ENCODE measurements at regions not wholly inside any gene's neighbourhood (a gene's known extent, or its start where the extent isn't known, plus 50 kb on each side); places are given as distances from the start of the nearest gene placed in this dataset.

GRCh38 chr4:57774171-57774570 is 664.0 kb upstream of the IGFBP7 start:
- Histone ChIP-seq H3K9me3 (peaks cover 0 to 3% (median 0%) of the 10 kb centered on the region in 12 donors), H3K4me1 (no peaks in the 10 kb centered on the region), H3K4me3 (no peak overlapping the region), H3K36me3 (no peaks in the 10 kb centered on the region), H3K27me3 (no peaks in the 10 kb centered on the region), H3K27ac (no peak overlapping the region)
- intact Hi-C loops (cut with DNase I): no loop called here
- ATAC-seq (no peak), DNase-seq (no peak)
- TF ChIP-seq CTCF (IDR thresholded peaks at IDR 0.05) (no peak), POLR2A (IDR thresholded peaks at IDR 0.05) (no peak)

- no peak for TF ChIP-seq POLR2A (IDR thresholded peaks at IDR 0.05)
- TF ChIP-seq CTCF (IDR thresholded peaks at IDR 0.05): no peak
- no peak overlapping the region for H3K27ac ChIP-seq
- intact Hi-C loops (cut with DNase I): no loop called here
- H3K4me3 ChIP-seq: no peak overlapping the region
- DNase-seq (no peak), ATAC-seq (no peak)
- WGBS, 4 donors: 22 to 45% (median 27%) methylated on average over 1 of the region's 1 CpG
- no peaks in the 10 kb centered on the region for H3K36me3 ChIP-seq
- peaks cover 0 to 4% (median 0%) of the 10 kb centered on the region in 12 donors for H3K9me3 ChIP-seq
- no peaks in the 10 kb centered on the region for H3K27me3 ChIP-seq
- no peaks in the 10 kb centered on the region for H3K4me1 ChIP-seq
Observed at GRCh38 chr4:57766341-57766740, 656.2 kb upstream of the IGFBP7 start.

- Histone ChIP-seq H3K4me3 (no peak overlapping the region), H3K36me3 (no peaks in the 10 kb centered on the region), H3K4me1 (no peaks in the 10 kb centered on the region), H3K27ac (no peak overlapping the region), H3K9me3 (peaks cover 0 to 4% (median 0%) of the 10 kb centered on the region in 12 donors), H3K27me3 (no peaks in the 10 kb centered on the region)
- TF ChIP-seq CTCF (IDR thresholded peaks at IDR 0.05) (no peak), POLR2A (IDR thresholded peaks at IDR 0.05) (no peak)
- ATAC-seq (no peak), DNase-seq (no peak)
- intact Hi-C loops (cut with DNase I): no loop called here
- 78 to 86% (median 78%) methylated on average over 5 of the region's 5 CpGs for WGBS, 4 donors
Observed at GRCh38 chr4:57764856-57765255, 654.7 kb upstream of the IGFBP7 start.

GRCh38 chr4:57763070-57763469 is 652.9 kb upstream of the IGFBP7 start:
- no peak overlapping the region for H3K4me3 ChIP-seq
- ATAC-seq: no peak
- intact Hi-C loops (cut with DNase I): no loop called here
- 73 to 92% (median 87%) methylated on average over 2 of the region's 2 CpGs for WGBS, 4 donors
- DNase-seq: no peak
- no peaks in the 10 kb centered on the region for H3K4me1 ChIP-seq
- peaks cover 0 to 2% (median 0%) of the 10 kb centered on the region in 12 donors for H3K9me3 ChIP-seq
- no peaks in the 10 kb centered on the region for H3K27me3 ChIP-seq
- no peak for TF ChIP-seq POLR2A (IDR thresholded peaks at IDR 0.05)
- TF ChIP-seq CTCF (IDR thresholded peaks at IDR 0.05): no peak
- H3K36me3 ChIP-seq: no peaks in the 10 kb centered on the region
- H3K27ac ChIP-seq: no peak overlapping the region

Measured in heart left ventricle (tissue), 16 donors.